ENCODE measurements at regions not wholly inside any gene's neighbourhood (a gene's known extent, or its start where the extent isn't known, plus 50 kb on each side); places are given as distances from the start of the nearest gene placed in this dataset.

DNA sequence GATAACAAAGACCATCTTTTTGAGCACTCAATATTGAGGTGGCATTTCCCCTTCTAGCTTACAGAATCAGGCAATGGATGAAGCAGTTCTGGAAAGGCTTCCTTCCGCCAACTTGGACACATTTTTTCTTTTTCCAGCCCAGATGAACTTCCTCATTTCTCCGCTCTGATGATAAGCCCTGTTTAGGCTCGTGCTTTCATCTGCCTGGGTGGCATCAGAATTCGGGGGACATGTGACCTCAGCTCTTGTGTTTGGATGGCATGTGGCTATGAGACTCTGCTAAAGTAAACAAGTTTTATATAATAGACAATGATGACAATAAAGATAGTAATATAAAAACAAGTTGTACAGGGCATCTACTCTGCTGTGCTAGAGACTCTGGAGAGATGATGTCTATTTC is 796.7 kb downstream of the DHX35 start:
- H3K4me3 ChIP-seq (ENCODE audit: low read depth, low read length) = no peak overlapping the region
- no peak overlapping the region for H3K27ac ChIP-seq (ENCODE audit: extremely low read depth, low read depth, low read length)
- no peaks in the 10 kb centered on the region for H3K36me3 ChIP-seq (ENCODE audit: control insufficient read depth in 2 of 2, insufficient read depth in 1 of 2, low read length in 2 of 2)
- ChIA-PET POLR2A (no interaction called here), CTCF (no interaction called here)
- H3K9me3 ChIP-seq (ENCODE audit: control insufficient read depth, insufficient read depth, low read depth, low read length) = no peaks in the 10 kb centered on the region
- H3K4me1 ChIP-seq (ENCODE audit: control insufficient read depth, insufficient read depth, low read length) = no peaks in the 10 kb centered on the region
- TF ChIP-seq ZNF341 (tag by site-specific recombination; IDR thresholded peaks at IDR 0.05; ENCODE audit: low read depth) (no peak), ZNF423 (tag by site-specific recombination; IDR thresholded peaks at IDR 0.05) (no peak), ZSCAN16 (tag by site-specific recombination; IDR thresholded peaks at IDR 0.05) (no peak), SP2 (tag by site-specific recombination; IDR thresholded peaks at IDR 0.05) (no peak), ZNF426 (tag by site-specific recombination; IDR thresholded peaks at IDR 0.05) (no peak), ZNF148 (tag by site-specific recombination; IDR thresholded peaks at IDR 0.05; ENCODE audit: borderline replicate concordance) (no peak), ZNF211 (tag by site-specific recombination; IDR thresholded peaks at IDR 0.05; ENCODE audit: low read depth) (no peak), GLI2 (tag by site-specific recombination; IDR thresholded peaks at IDR 0.05; ENCODE audit: borderline replicate concordance, low read depth) (no peak), IKZF3 (tag by site-specific recombination; IDR thresholded peaks at IDR 0.05) (no peak), ZNF529 (tag by site-specific recombination; IDR thresholded peaks at IDR 0.05; ENCODE audit: insufficient replicate concordance) (no peak), ZNF768 (tag by site-specific recombination; IDR thresholded peaks at IDR 0.05) (no peak)
- TF ChIP-seq, protein P1, sequence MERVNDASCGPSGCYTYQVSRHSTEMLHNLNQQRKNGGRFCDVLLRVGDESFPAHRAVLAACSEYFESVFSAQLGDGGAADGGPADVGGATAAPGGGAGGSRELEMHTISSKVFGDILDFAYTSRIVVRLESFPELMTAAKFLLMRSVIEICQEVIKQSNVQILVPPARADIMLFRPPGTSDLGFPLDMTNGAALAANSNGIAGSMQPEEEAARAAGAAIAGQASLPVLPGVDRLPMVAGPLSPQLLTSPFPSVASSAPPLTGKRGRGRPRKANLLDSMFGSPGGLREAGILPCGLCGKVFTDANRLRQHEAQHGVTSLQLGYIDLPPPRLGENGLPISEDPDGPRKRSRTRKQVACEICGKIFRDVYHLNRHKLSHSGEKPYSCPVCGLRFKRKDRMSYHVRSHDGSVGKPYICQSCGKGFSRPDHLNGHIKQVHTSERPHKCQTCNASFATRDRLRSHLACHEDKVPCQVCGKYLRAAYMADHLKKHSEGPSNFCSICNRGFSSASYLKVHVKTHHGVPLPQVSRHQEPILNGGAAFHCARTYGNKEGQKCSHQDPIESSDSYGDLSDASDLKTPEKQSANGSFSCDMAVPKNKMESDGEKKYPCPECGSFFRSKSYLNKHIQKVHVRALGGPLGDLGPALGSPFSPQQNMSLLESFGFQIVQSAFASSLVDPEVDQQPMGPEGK (tag by site-specific recombination; IDR thresholded peaks at IDR 0.05) = no peak

GRCh38 chr20:39756828-39757227 is 794.7 kb downstream of the DHX35 start:
- Histone ChIP-seq H3K4me3 (ENCODE audit: low read depth, low read length) (no peak overlapping the region), H3K9me3 (ENCODE audit: control insufficient read depth, insufficient read depth, low read depth, low read length) (no peaks in the 10 kb centered on the region), H3K4me1 (ENCODE audit: control insufficient read depth, insufficient read depth, low read length) (no peaks in the 10 kb centered on the region), H3K27ac (ENCODE audit: extremely low read depth, low read depth, low read length) (no peak overlapping the region), H3K36me3 (ENCODE audit: control insufficient read depth in 2 of 2, insufficient read depth in 1 of 2, low read length in 2 of 2) (no peaks in the 10 kb centered on the region)
- TF ChIP-seq, protein P2, sequence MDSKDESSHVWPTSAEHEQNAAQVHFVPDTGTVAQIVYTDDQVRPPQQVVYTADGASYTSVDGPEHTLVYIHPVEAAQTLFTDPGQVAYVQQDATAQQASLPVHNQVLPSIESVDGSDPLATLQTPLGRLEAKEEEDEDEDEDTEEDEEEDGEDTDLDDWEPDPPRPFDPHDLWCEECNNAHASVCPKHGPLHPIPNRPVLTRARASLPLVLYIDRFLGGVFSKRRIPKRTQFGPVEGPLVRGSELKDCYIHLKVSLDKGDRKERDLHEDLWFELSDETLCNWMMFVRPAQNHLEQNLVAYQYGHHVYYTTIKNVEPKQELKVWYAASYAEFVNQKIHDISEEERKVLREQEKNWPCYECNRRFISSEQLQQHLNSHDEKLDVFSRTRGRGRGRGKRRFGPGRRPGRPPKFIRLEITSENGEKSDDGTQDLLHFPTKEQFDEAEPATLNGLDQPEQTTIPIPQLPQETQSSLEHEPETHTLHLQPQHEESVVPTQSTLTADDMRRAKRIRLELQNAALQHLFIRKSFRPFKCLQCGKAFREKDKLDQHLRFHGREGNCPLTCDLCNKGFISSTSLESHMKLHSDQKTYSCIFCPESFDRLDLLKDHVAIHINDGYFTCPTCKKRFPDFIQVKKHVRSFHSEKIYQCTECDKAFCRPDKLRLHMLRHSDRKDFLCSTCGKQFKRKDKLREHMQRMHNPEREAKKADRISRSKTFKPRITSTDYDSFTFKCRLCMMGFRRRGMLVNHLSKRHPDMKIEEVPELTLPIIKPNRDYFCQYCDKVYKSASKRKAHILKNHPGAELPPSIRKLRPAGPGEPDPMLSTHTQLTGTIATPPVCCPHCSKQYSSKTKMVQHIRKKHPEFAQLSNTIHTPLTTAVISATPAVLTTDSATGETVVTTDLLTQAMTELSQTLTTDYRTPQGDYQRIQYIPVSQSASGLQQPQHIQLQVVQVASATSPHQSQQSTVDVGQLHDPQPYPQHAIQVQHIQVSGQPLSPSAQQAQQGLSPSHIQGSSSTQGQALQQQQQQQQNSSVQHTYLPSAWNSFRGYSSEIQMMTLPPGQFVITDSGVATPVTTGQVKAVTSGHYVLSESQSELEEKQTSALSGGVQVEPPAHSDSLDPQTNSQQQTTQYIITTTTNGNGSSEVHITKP (tag by site-specific recombination; IDR thresholded peaks at IDR 0.05) = no peak
- TF ChIP-seq ZNF394 (tag by site-specific recombination; IDR thresholded peaks at IDR 0.05; ENCODE audit: borderline replicate concordance) (no peak), ZNF366 (tag by site-specific recombination; conservative IDR thresholded peaks at IDR 0.05) (no peak), SCRT1 (tag by site-specific recombination; IDR thresholded peaks at IDR 0.05; ENCODE audit: borderline replicate concordance) (no peak)
- TF ChIP-seq, protein P3, sequence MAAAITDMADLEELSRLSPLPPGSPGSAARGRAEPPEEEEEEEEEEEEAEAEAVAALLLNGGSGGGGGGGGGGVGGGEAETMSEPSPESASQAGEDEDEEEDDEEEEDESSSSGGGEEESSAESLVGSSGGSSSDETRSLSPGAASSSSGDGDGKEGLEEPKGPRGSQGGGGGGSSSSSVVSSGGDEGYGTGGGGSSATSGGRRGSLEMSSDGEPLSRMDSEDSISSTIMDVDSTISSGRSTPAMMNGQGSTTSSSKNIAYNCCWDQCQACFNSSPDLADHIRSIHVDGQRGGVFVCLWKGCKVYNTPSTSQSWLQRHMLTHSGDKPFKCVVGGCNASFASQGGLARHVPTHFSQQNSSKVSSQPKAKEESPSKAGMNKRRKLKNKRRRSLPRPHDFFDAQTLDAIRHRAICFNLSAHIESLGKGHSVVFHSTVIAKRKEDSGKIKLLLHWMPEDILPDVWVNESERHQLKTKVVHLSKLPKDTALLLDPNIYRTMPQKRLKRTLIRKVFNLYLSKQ (tag by site-specific recombination; IDR thresholded peaks at IDR 0.05; ENCODE audit: borderline replicate concordance) = no peak
- TF ChIP-seq, protein P4, sequence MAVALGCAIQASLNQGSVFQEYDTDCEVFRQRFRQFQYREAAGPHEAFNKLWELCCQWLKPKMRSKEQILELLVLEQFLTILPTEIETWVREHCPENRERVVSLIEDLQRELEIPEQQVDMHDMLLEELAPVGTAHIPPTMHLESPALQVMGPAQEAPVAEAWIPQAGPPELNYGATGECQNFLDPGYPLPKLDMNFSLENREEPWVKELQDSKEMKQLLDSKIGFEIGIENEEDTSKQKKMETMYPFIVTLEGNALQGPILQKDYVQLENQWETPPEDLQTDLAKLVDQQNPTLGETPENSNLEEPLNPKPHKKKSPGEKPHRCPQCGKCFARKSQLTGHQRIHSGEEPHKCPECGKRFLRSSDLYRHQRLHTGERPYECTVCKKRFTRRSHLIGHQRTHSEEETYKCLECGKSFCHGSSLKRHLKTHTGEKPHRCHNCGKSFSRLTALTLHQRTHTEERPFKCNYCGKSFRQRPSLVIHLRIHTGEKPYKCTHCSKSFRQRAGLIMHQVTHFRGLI (tag by site-specific recombination; IDR thresholded peaks at IDR 0.05) = no peak
- POLR2A ChIA-PET = no interaction called here
- CTCF ChIA-PET = no interaction called here

All from HEK293 (cell line).